ENCODE measurements at regions not wholly inside any gene's neighbourhood (a gene's known extent, or its start where the extent isn't known, plus 50 kb on each side); places are given as distances from the start of the nearest gene placed in this dataset.
"Not testable (repeated sequence)": the region's sequence is repeated elsewhere in the genome, so short reads cannot be mapped to it uniquely, and the experiment has no call there.

DNA sequence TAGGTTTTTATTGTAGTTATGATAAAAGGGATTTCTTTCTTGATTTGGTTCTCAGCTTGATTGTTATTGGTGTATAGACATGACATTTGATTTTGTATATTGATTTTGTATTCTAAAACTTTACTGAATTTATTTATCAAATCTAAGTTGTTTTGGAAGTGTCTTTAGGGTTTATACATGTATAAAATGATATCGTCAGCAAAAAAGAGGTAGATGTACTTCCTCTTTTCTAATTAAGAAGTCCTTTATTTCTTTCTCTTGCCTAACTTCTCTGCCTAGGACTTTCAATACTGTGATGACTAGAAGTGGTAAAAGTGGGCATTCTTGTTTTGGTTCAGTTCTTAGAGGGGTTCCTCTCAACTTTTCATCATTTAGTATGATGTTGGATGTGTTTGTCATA is 487.3 kb upstream of the KIF2B start:
- DNase-seq (ENCODE audit: low spot score), result no peak

DNA sequence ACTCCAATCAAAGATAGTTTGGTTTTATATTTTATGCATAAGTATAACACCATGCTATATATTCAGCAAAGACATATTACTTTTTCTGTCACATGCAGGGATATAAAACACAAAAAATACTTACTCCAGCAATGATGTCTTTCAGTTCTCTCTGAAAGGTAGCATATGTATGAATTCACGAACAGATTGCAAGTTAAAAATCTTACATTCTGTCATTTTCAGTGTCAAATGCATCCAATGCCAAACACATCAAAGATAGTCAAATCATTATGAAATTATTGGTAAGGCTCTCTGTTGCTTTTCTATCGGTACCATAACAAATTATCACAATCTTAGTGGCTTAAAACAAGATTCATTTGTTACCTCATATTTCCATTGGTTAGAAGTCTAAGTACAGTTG is 492.0 kb upstream of the KIF2B start:
- no peak for DNase-seq (ENCODE audit: low spot score)

DNA sequence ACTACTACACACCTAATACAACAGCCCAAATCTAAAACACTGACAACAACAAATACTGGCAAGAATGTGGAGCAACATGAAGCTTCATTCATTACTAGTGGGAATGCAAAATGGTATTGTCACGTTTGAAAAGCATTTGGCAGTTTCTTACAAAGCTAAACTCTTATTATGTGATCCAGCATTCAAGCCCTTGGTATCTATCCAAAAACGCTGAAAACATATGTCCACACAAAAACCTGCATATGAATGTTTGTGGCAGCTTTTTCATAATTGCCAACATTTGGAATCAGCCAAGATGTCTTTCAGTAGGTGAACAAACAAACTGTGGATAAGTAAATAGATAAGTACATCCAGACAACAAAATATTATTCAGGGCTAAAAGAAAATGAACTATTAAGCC is 501.1 kb upstream of the KIF2B start:
- DNase-seq (ENCODE audit: low spot score), result no peak

DNA sequence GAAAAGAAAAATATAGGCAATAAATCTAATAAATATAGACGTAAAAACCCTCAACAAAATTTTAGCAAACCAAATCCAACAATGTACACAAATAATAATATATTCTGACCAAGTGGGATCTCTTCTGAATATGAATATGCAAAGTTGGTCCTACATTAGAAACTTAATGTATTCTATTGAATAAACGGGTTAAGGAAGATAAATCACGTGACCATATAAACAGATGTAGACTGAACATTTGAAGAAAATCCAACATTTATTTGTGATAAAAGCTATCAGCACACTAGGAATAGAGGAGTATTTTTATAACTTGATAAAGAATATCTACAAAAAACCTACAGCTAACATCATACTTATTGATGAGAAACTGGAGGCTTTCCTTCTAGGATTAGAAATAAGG is 502.8 kb upstream of the KIF2B start:
- no peak for DNase-seq (ENCODE audit: low spot score)

DNA sequence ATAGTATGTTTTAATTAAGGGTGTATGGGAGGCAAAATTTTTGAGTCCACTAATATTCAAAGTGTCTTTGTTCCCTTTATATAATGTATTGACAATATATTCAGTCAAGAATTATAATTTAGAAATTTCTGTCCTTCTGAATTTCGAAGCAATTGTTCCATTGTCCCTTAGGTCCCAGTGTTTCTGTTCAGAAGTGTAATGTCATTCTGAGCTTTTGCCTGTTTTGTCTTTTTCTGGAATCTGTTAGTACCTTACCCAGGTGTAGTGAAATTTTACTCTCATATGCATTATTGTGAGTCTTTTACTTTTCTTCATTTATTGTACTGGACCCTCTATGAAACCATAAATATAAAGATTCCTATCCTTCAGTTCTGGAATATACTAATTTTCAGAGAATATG is 505.7 kb upstream of the KIF2B start:
- no peak for DNase-seq (ENCODE audit: low spot score)

DNA sequence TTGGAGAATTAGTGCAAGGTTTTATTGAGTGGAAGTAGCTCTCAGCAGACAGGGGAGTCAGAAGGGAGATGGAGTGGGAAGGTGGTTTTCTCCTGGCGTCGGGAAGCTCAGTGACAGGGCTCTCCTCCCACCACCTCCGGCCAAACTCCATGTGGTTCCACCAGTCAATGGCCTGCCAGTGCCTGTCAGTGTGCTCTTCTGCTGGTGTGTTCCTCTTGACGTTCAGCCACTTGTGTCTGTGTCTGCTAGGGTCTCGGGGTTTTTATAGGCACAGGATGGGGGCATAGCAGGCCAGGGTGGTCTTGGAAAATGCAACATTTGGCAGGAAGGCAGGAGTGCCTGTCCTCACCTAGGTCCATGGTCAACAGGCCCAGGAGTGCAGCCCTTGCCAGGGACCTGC is 506.7 kb upstream of the KIF2B start:
- DNase-seq (ENCODE audit: low spot score), result no peak

DNA sequence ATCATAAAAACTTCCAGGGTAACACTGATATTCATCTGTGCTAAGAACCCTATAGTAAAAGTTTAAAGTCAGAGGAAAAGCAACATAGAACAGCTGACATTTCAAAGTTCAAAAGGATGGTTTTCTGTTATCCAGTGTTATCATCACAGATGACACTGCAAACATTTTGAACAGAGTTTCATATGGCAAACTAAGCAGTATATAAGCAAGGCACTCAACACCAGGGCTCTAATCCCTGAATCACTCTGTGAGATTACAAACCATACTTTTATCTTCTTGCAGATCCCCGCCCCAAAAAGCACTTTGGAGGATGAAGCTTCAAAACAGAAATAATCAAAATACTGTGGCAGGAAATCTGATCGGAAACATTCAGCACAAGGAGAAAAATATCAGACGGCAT is 508.2 kb upstream of the KIF2B start:
- no peak for DNase-seq (ENCODE audit: low spot score)

DNA sequence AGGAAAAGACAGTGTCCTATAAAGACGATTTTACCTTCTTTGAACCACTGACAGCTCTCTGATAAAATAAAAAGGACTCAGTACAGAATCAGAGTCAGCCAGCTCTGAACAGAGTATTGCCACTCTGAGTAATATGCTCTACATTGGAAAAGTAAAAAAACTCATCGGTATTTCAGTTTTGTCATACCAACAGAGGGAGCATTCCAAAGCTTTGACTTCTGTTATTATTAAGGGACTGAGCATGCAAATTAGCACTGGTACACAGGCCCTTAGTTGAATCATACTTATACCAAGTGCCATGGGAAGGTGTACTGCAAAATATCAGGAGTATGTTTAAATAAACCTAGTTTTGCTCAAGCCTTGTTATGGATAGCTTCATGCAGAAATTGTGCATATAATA is 509.0 kb upstream of the KIF2B start:
- DNase-seq (ENCODE audit: low spot score), result no peak

DNA sequence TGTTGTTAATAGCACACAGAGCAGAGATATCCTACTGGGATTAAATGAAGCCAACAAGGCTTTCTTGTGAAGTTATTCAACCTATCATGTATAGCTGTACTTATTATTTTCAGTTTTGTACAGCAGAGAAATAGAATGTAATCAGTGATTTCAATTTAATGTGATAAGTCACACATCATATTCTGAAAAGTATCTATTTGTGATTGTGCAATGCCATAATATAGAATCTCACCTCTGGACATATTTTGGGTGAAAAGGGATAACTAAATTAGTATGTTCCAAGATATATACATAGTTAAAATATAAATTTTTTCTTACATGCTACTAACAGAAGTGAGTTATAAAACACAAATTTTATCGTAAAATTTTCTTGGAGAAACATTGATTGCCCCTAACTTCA is 544.3 kb upstream of the KIF2B start:
- no peak for DNase-seq (ENCODE audit: low spot score)

DNA sequence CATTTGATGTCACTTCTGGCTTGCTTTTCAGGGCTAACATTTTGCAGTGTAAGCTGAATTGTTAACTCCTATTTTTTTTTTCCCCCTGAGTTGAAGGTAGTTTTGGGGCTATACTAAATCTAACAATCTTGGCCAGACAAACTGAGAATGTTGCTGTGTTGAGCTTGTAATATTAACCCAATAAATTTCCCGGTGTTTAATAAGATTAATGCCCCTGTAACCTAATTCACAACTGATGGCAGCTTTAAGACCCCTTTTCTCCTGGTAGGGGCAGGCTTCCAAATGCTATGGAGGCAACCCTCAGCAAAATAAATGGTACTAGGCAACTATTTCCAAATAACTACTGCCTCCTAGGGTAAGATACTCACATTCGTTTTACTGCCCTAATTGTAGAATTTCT is 549.6 kb upstream of the KIF2B start:
- DNase-seq (ENCODE audit: low spot score), result no peak

DNA sequence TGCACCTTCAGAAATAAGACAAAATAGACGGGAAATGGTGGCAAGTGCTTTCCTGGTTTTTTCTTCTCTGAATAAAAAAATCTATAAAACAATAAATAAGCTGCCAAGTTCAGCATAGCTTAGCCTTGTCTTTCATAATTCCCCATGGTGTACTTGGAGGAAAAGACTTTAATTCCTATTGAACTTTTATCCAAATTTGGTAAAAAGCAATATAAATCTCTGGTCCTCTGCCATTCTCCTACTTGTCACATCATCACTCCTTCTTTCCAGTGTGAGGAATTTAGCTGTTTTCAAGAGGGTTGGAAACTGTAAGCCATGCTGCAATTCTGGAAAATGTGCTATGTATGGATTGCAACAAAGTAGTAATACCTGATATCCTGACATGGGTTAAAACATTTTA is 551.8 kb upstream of the KIF2B start:
- DNase-seq (ENCODE audit: low spot score), result no peak

DNA sequence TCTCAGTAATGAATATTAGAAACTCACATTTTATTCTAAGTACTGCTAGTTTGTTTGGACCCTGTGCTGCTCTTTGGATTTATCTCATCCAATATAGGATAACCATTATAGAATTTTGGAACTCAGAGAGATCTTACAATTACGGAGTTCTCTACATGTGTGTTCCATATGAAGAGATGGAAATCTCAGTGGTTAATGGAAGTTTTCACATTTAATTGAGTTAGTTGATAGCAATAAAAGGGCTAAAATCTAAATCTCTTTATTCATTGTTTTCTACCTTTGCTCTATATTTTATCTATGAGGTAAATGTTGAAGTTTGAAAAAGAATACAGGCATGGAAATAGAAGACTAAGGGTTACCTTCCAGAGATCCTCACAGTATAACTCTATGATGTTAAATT is 558.0 kb upstream of the KIF2B start:
- DNase-seq (ENCODE audit: low spot score), result no peak

DNA sequence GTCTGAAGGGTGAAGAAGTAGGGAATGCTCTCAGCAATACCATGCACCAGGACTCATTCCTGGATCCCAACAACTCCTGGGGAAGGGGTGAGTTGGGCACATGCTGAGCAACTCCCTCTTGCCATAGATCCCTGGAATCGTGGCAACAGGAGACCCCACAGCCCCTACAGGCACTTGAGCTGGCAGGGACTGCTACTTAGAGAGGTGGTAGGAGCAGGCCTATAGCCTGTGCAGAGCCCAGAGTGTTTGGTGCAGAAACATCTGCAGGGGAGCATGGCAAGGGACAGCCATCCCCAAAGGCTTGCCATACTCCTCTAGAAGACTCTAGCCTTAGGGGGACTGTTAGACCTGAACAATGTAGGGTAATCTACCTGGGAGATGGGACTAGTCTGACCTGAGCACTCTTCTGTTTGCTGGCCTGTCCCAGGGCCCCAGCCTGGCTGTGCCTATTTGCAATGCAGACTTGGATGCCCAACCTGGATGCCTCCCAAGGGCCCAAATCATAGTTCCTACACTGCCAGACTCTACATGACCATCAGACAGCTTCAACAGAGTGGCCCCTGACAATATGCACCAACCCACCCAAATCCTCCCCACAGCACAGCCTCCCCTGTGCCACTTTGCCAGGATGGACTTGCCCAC is 568.6 kb upstream of the KIF2B start:
- DNase-seq (ENCODE audit: low spot score), result no peak

DNA sequence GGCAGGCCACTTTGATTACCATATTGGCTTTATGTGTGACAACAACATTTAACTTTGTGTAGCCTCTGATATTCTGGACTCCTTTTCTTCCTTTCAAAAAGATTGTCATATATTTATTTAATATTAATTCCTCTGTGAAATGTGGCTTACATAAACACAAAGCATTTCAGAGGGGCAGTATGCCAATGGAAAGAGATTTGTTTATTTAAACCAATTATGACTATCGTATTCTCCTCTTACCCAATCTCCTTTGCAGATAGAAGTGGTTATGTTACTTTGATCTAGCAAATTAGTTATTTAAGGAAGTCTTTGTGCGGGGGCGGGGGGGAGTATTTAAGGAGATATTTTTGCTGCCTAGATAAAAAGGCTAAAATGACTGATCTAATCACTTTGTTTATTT is 573.7 kb upstream of the KIF2B start:
- no peak for DNase-seq (ENCODE audit: low spot score)

DNA sequence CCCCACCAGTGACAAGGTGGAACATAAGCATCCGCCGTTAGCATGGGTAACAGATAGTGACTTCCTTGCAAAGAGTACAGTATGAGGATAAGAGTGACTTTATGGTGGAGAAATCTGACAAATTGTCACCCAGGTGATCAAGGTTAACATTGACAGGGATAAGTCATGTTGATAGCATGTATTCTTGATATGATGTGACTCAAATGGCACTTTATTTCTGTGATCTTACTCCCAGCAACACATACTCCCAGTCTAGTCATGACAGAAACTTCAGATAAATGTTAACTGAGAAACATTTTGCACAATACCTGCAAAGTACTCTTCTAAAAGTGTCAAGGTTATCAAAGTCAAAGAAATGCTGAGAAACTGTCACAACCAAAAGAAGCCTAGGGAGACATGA is 588.6 kb upstream of the KIF2B start:
- DNase-seq (ENCODE audit: low spot score), result no peak

DNA sequence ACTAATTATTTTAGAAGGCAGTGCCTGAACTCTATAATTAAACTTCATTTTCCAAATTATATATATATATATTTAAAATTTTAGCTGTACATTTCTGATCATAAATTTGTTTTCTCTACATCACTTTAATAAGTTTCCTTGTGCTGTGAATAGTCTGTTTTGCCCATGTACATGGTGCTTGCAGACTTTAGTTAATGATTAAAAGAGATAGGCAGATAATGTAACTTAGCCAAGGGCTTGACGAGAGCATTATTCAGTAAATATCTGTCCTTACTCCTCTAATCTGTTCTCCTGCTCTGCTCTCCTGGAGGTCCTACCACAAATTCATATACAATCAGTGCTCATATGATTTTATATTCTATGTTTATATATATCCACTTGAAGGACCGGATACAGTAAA is 595.2 kb upstream of the KIF2B start:
- no peak for DNase-seq (ENCODE audit: low spot score)

DNA sequence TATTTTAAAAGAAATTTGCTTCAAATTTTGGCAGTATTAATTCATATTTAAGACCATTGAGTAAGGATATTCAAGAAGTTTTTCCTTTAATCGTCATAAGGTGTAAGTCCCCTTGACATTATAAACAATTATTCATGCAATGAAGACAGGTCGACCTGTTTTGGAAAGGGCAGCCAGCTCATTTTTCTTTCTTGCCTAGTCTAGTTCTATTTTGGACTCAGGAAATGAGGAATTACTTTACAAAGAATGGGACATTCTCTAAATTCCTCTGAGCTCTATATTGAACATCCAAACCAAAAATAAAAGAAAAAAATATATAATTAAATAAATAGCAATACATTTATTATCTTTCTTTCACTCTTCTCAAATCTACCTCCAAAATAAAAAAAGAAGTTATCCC is 595.6 kb upstream of the KIF2B start:
- no peak for DNase-seq (ENCODE audit: low spot score)

DNA sequence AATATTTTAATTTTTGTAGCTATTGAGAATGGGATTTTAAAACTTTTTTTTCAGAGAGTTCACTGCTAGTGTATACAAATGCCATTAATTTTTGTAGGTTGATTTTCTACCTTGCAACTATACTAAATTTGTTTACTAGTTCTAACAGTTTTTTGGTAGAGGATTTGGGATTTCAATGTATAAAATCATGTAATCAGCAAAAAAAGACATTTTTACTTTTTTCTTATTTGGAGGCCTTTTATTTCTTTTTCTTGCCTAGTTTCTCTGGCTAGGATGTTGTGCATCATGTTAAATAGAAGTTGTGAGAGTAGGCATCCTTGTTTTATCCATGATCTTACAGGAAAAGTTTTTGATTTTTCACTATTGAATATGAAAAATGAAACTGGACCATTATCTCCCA is 602.9 kb upstream of the KIF2B start:
- DNase-seq (ENCODE audit: low spot score), result no peak

DNA sequence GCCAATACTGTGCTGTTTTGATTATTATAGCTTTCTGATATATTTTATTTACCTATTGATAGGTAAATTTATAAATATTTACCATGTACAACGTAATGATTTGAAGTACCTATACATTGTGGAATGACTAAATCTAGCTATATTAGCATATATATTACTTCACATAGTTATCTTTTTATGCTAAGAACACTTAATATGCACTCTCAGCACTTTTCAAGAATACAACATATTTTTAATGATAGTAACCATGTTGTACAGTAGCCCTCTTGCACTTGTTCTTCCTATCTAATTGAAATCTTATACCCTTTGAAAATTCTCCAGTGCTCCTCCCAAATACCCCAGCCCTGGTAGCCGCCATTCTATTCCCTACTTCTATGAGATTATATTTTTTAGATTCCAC is 604.0 kb upstream of the KIF2B start:
- no peak for DNase-seq (ENCODE audit: low spot score)

DNA sequence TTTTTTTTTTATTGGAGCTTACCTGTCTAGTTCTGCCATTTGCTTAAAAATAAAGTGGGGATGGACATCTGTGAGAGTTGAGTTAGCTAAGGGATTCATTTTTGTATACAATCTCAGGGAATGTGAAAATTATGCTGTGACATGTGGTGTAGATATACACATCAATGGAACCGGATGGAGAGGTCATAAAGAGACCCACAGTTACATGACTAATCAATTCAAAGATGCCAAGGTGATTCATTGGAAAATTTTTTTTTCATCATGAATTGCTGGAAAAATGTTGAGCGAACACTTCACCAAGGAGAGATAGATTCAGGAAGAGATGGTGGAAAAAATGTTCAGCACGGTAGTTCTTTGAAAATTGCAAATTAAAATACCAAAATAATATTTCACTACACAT is 605.4 kb upstream of the KIF2B start:
- no peak for DNase-seq (ENCODE audit: low spot score)

DNA sequence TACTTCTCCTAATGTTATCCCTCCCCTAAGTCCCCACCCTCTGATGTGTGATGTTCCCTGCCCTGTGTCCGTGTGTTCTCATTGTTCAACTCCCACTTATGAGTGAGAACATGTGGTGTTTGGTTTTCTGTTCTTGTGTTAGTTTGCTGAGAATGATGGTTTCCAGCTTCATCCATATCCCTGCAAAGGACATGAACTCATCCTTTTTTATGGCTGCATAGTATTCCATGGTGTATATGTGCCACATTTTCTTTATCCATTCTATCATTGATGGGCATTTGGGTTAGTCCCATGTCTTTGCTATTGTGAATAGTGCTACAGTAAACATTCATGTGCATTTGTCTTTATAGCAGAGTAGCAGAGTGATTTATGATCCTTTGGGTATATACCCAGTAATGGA is 613.8 kb upstream of the KIF2B start:
- DNase-seq (ENCODE audit: low spot score), result not testable (repeated sequence)

DNA sequence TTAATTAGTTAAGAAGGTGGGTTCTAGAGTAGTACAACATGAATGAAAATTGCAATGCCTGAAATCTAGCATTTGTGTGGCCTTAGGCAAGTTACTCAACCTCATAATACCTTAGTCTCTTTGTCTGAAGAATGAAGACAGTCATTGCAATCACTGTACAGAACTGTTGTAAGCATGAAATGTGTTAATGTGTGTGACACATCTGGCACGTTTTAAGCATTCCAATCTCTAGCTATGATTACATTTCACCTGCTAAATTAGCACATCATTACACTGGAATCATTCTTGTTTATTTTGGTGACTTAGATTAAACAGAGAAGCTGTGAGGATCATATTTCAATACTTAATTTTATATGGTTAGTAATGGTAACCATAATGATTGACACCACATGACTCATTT is 629.7 kb upstream of the KIF2B start:
- DNase-seq (ENCODE audit: low spot score), result no peak

DNA sequence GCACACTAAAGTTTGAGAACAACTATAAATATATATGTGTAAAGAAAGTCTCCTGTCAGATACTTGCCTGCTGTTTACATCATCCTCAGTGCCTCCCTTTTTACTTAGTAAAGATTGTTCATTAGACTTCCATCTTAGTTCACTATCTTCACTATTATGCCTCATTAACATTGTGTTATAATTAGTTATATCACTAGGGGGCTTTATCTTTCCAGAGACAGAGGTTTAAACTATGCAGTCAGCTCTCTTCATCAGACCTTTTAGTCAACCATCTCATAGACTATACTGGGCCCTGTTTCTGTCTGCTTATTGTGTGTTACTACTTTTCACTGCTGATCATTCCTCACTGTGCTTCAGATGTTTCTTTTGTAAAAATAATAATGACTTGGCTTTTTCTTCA is 630.8 kb upstream of the KIF2B start:
- DNase-seq (ENCODE audit: low spot score), result no peak

DNA sequence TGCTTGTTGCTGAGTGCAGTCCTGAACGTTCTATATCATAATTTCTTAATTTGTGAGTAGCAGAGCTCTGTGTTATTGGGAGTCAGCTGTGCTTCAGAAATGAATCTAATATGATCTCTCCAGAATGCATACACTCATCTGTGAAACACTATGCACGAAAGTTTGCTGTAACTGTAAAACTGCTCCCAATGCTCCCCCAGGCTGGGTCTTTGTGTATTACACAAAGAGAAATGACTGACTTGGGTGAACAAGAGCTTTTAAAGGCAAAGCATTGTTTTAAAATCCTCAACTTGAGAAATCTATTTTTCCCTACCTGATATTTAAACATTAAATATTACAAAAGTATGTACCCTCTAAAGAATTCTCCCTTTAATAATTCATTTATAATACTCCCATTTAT is 636.7 kb upstream of the KIF2B start:
- no peak for DNase-seq (ENCODE audit: low spot score)

DNA sequence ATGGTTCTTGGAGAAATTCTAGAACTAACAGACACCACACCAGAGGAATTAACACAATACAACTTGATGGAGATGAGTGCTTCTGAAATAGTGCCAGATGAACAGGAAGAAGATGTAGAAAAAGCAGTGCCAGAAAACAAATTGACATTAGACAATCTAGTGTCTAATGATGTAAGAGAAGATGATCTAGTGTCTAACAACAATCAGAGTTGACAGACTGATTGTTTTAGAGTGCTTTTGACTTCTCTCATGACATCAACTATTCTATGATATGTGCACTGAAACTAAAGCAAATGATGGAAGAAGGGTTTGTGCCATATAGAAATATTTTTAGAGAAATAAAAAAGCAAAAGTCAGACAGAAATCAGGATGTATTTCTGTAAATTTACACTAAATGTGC is 646.1 kb upstream of the KIF2B start:
- DNase-seq (ENCODE audit: low spot score), result no peak
